Left lung (tissue), 4 donors: ENCODE measurements at regions not wholly inside any gene's neighbourhood (a gene's known extent, or its start where the extent isn't known, plus 50 kb on each side); places are given as distances from the start of the nearest gene placed in this dataset.

Source experiments
- ATAC-seq: fragments of 200-7000 bp; cut with Tn5 transposase; one replicate; pipeline ENCODE4 v1.9.1; 2020; ENCODE audit warnings: moderate library complexity
- DNase-seq, 4 donors: peaks; one replicate each; pipeline ENCODE4 v3.0.0-alpha.2; 2013 to 2020
- H3K27ac ChIP-seq, 2 donors: fragments of 200-600 bp; sonication (generic) in 1 of 2; one replicate each; pipeline versions ENCODE4 v1.5.0 to v1.8.0; 2020 to 2021
- H3K27me3 ChIP-seq, 2 donors: fragments of 200-600 bp; sonication (generic) in 1 of 2; one replicate each; pipeline versions ENCODE4 v1.5.0 to v1.8.0; 2020 to 2021
- H3K36me3 ChIP-seq, 2 donors: fragments of 200-600 bp; sonication (generic) in 1 of 2; one replicate each; pipeline versions ENCODE4 v1.5.0 to v1.8.0; 2020 to 2021
- H3K4me1 ChIP-seq, 2 donors: fragments of 200-600 bp; one replicate each; pipeline ENCODE4 v1.8.0; 2021
- H3K4me3 ChIP-seq, 2 donors: fragments of 200-600 bp; sonication (generic) in 1 of 2; one replicate each; pipeline versions ENCODE4 v1.5.0 to v1.8.0; 2020 to 2021; ENCODE audit warnings: mild to moderate bottlenecking in 1 of 2
- H3K9me3 ChIP-seq, 2 donors: fragments of 200-600 bp; sonication (generic) in 1 of 2; one replicate each; pipeline versions ENCODE4 v1.5.0 to v1.8.0; 2020 to 2021
- CTCF ChIP-seq, 2 donors: fragments of 200-600 bp; sonication (generic) in 1 of 2; IDR thresholded peaks; one replicate each; pipeline versions ENCODE4 v1.5.0 to v1.8.0; 2021; ENCODE audit warnings: antibody characterized with exemption in 2 of 2
- intact Hi-C, 2 donors: fragments of 100-400 bp; cut with DNase I; formaldehyde crosslinking; loops; one replicate each; pipeline versions ENCODE4 v1.11.2 to v1.14.2; 2022
- donor health status: DM: no; HTN: yes; CAD: no.
- donor health status: DM: no; HTN: no; CAD: no.

GRCh38 chrX:22650691-22651090 lies 349.1 kb upstream of the DDX53 start:
- DNase-seq (no peak), ATAC-seq (no peak)
- TF ChIP-seq CTCF (IDR thresholded peaks at IDR 0.05), result no peak
- H3K27me3 ChIP-seq, result no peaks in the 10 kb centered on the region
- no peak overlapping the region for H3K27ac ChIP-seq
- H3K36me3 ChIP-seq, result no peaks in the 10 kb centered on the region
- H3K4me1 ChIP-seq, result no peaks in the 10 kb centered on the region
- no peaks in the 10 kb centered on the region for H3K9me3 ChIP-seq
- H3K4me3 ChIP-seq, result no peak overlapping the region
- intact Hi-C loops, result no loop called here

- Histone ChIP-seq H3K27ac (no peak overlapping the region), H3K27me3 (no peaks in the 10 kb centered on the region), H3K4me3 (no peak overlapping the region), H3K9me3 (no peaks in the 10 kb centered on the region), H3K4me1 (no peaks in the 10 kb centered on the region), H3K36me3 (no peaks in the 10 kb centered on the region)
- ATAC-seq, result no peak
- no peak for DNase-seq
- TF ChIP-seq CTCF (IDR thresholded peaks at IDR 0.05), result no peak
- intact Hi-C loops, result no loop called here
Observed at GRCh38 chrX:22652596-22652995, 347.2 kb upstream of the DDX53 start.

GRCh38 chrX:22660756-22661155 lies 339.0 kb upstream of the DDX53 start:
- Histone ChIP-seq H3K4me3 (no peak overlapping the region), H3K9me3 (no peaks in the 10 kb centered on the region), H3K27me3 (no peaks in the 10 kb centered on the region), H3K36me3 (no peaks in the 10 kb centered on the region), H3K27ac (no peak overlapping the region), H3K4me1 (no peaks in the 10 kb centered on the region)
- ATAC-seq (no peak), DNase-seq (no peak)
- no peak for TF ChIP-seq CTCF (IDR thresholded peaks at IDR 0.05)
- intact Hi-C loops, result no loop called here

- no peak overlapping the region for H3K4me3 ChIP-seq
- H3K27me3 ChIP-seq, result no peaks in the 10 kb centered on the region
- intact Hi-C loops, result no loop called here
- ATAC-seq, result no peak
- H3K27ac ChIP-seq, result no peak overlapping the region
- no peak for TF ChIP-seq CTCF (IDR thresholded peaks at IDR 0.05)
- H3K4me1 ChIP-seq, result no peaks in the 10 kb centered on the region
- H3K36me3 ChIP-seq, result no peaks in the 10 kb centered on the region
- DNase-seq, result no peak
- H3K9me3 ChIP-seq, result no peaks in the 10 kb centered on the region
Observed at GRCh38 chrX:22662776-22663175, 337.0 kb upstream of the DDX53 start.

GRCh38 chrX:22664826-22665225 lies 334.9 kb upstream of the DDX53 start:
- no peaks in the 10 kb centered on the region for H3K27me3 ChIP-seq
- no peaks in the 10 kb centered on the region for H3K36me3 ChIP-seq
- no peaks in the 10 kb centered on the region for H3K4me1 ChIP-seq
- no peak for TF ChIP-seq CTCF (IDR thresholded peaks at IDR 0.05)
- intact Hi-C loops, result no loop called here
- H3K9me3 ChIP-seq, result no peaks in the 10 kb centered on the region
- ATAC-seq (peak; percentile 76), DNase-seq (peak in 1 of 4 donors; percentile 11)
- no peak overlapping the region for H3K27ac ChIP-seq
- H3K4me3 ChIP-seq, result no peak overlapping the region
